Spinal cord (tissue), 9 donors: ENCODE measurements at regions not wholly inside any gene's neighbourhood (a gene's known extent, or its start where the extent isn't known, plus 50 kb on each side); places are given as distances from the start of the nearest gene placed in this dataset.

Source experiments
- DNase-seq, 6 donors: peaks; one replicate each; pipeline versions ENCODE4 v3.0.0 to v3.0.0-alpha.2; 2013 to 2015; ENCODE audit warnings: low spot score in 6 of 6, low read depth in 4 of 6
- H3K27ac ChIP-seq: one replicate; pipeline ENCODE4 v1.5.1; 2013; ENCODE audit warnings: low read depth, low read length, control low read depth
- H3K27me3 ChIP-seq: one replicate; pipeline ENCODE4 v1.6.1; 2013; ENCODE audit warnings: low read length; ENCODE audit not compliant: control insufficient read depth, insufficient read depth
- H3K36me3 ChIP-seq: one replicate; pipeline ENCODE4 v1.6.1; 2013; ENCODE audit warnings: low read length; ENCODE audit not compliant: control insufficient read depth, insufficient read depth
- H3K4me1 ChIP-seq: one replicate; pipeline ENCODE4 v1.6.1; 2013; ENCODE audit warnings: low read length; ENCODE audit not compliant: control insufficient read depth, insufficient read depth
- H3K4me3 ChIP-seq: one replicate; pipeline ENCODE4 v1.5.1; 2013; ENCODE audit warnings: low read depth, low read length, control low read depth
- H3K9me3 ChIP-seq: one replicate; pipeline ENCODE4 v1.6.1; 2013; ENCODE audit warnings: low read length; ENCODE audit not compliant: control insufficient read depth, insufficient read depth
- WGBS: methylation state at CpG from one replicate; pipeline ENCODE4 v1.1.5; 2013; ENCODE audit warnings: missing lambda C conversion rate; ENCODE audit not compliant: insufficient coverage; 5-methylcytosine and 5-hydroxymethylcytosine counted together
- donor health status: healthy.

DNA sequence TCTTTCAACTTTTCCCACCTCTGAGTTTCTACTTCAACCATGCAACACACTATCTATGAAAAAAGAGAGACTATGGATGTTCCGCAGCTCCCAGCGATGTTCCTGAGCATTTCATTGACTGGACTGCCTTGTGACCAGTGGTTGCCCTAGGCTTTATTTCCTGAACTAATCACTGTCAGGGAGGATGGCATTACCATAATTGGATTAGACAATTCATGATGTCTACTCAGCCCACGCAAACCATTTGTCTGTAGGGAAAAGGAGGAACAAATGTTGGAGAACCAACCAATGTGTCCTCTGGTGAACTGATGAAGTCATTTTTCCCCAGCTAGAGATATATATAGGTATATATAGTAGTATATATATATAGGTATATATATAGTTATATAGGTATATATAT is 229.3 kb upstream of the MCTP2 start:
- H3K36me3 ChIP-seq, result no peaks in the 10 kb centered on the region
- H3K27ac ChIP-seq, result no peak overlapping the region
- no peak for DNase-seq
- no peaks in the 10 kb centered on the region for H3K4me1 ChIP-seq
- H3K9me3 ChIP-seq, result no peaks in the 10 kb centered on the region
- no peaks in the 10 kb centered on the region for H3K27me3 ChIP-seq
- WGBS, result 93% methylated on average over 2 of the region's 3 CpGs
- no peak overlapping the region for H3K4me3 ChIP-seq

DNA sequence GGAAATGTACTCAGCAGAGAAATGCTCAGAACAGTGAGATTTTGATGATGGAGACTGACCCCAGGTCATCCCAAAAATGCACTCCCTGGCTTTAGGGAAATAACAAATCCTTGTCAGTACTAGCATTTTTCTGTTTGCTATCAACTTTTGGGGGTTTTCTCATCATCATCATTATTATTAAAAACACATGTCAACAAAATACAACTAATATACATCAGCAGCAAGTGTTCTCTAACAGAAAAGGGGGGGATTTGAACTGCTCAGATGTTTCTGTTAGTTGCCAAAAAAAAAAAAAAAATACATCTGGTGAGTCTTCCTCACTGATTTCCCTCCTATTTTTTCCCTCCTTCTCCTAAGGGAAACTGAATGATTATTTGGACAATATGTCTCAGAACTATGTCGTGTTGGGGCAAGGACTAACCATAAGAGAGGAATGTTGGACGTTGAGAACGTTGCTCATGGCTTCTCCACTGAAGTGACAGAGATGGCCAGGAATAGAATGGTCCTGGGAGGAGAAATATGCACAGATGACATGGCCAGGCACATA is 230.0 kb upstream of the MCTP2 start:
- 90% methylated on average over 3 of the region's 3 CpGs for WGBS
- Histone ChIP-seq H3K27me3 (no peaks in the 10 kb centered on the region), H3K9me3 (no peaks in the 10 kb centered on the region), H3K4me3 (no peak overlapping the region), H3K36me3 (no peaks in the 10 kb centered on the region), H3K4me1 (no peaks in the 10 kb centered on the region), H3K27ac (no peak overlapping the region)
- DNase-seq, result no peak

DNA sequence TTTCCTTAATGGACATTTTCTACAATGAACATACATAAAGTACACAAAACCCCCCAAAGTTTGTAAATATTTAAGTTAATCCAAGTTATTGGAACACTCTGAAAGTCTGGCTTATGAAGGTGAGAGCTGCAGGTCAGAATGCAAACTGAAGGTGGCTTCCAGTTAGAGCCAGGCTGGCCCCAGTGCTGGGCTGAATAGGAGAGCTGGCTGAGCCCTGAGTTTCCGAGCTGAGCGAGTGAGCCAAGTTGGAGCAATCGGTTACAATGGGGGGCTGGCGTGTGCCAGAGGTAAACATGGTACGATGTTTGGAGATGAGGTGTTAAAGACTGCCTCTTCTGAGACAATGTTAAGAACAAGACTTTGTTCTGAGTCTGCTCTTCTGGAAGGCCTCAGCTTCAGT is 230.8 kb upstream of the MCTP2 start:
- no peaks in the 10 kb centered on the region for H3K36me3 ChIP-seq
- no peak for DNase-seq
- no peaks in the 10 kb centered on the region for H3K4me1 ChIP-seq
- H3K9me3 ChIP-seq, result no peaks in the 10 kb centered on the region
- 58% methylated on average over 5 of the region's 5 CpGs for WGBS
- no peaks in the 10 kb centered on the region for H3K27me3 ChIP-seq
- no peak overlapping the region for H3K4me3 ChIP-seq
- no peak overlapping the region for H3K27ac ChIP-seq

DNA sequence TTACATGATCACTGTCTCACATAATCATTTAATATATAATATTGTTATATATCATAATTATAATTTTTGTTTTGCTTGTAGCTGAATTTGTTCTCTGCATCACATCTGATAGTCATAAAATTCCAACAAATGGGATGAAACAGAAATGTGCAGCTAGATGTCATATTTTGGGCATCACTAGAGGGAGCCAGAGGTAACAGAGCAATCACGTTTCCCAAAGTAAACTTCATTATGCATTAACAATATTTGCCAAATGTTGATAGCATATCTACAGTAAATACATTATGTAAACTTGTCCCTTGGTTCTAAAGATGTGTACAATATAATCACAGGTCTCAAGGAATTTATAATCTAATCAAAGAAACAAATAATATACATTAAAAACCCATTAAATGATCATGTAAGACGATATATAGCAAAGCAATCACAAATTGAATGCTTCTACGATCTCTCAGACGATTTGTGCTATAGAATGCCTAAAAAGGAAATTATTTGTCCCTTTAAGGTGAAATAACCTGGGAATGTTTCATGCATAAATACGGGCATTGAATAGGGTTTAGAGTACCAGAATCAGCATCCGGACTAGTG is 234.2 kb upstream of the MCTP2 start:
- H3K4me3 ChIP-seq, result no peak overlapping the region
- no peaks in the 10 kb centered on the region for H3K36me3 ChIP-seq
- H3K9me3 ChIP-seq, result no peaks in the 10 kb centered on the region
- WGBS, result 90% methylated on average over 2 of the region's 6 CpGs
- peak in 2 of 6 donors; percentile 51 to 64 for DNase-seq
- H3K27me3 ChIP-seq, result no peaks in the 10 kb centered on the region
- H3K27ac ChIP-seq, result no peak overlapping the region
- no peaks in the 10 kb centered on the region for H3K4me1 ChIP-seq

DNA sequence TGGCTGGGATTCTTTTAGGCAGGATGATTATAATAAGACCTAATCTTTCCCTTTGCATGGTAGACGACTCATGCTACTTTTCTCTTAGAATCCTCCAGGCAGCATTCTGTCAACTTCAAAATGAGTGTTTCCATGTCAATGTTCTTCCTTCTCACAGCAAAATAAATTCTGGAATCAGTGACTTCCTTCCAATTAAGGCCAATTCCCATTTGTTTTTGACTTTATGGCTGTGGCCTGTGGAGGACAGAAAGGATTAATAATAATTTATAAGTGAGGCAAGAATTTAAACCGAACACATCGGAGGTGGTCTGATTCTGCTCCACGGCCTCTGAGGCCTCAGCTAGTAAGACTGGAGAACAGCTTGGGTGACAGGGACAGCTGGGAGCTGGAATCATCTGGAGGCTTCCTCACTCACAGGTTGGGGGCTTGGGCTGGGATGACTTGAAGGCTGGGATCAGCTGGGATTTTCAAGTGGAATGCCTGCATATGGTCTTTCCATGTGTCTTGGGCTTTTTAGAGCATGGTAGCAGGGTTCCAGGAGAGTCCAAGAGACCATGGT is 241.8 kb upstream of the MCTP2 start:
- DNase-seq, result no peak
- H3K4me1 ChIP-seq, result no peaks in the 10 kb centered on the region
- H3K27me3 ChIP-seq, result no peaks in the 10 kb centered on the region
- no peaks in the 10 kb centered on the region for H3K36me3 ChIP-seq
- no peak overlapping the region for H3K27ac ChIP-seq
- peaks cover 1% of the 10 kb centered on the region for H3K9me3 ChIP-seq
- WGBS, result 70% methylated on average over 4 of the region's 4 CpGs
- no peak overlapping the region for H3K4me3 ChIP-seq

DNA sequence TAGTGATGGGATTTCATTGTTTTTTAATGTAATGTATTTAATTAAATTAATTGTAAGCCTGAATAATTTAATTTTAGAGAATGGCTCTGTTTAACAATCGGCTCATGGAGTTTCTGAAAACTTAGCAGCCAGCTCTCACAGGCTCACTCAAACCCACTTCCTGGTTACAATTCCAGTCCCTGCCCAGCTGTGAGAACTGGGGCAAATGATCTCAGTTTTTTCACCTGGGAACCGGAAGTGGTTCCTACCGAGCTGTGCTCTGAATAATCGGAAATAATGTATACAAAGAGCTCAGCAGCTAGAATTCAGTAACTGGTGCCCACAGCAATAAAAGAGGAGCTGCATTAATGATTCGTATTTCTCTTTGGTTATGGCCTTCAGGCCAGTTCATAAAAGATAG is 244.3 kb upstream of the MCTP2 start:
- no peak overlapping the region for H3K4me3 ChIP-seq
- H3K36me3 ChIP-seq, result no peaks in the 10 kb centered on the region
- no peak overlapping the region for H3K27ac ChIP-seq
- H3K4me1 ChIP-seq, result peaks cover 3% of the 10 kb centered on the region
- no peak for DNase-seq
- H3K9me3 ChIP-seq, result peaks cover 1% of the 10 kb centered on the region
- 73% methylated on average over 3 of the region's 5 CpGs for WGBS
- H3K27me3 ChIP-seq, result no peaks in the 10 kb centered on the region

DNA sequence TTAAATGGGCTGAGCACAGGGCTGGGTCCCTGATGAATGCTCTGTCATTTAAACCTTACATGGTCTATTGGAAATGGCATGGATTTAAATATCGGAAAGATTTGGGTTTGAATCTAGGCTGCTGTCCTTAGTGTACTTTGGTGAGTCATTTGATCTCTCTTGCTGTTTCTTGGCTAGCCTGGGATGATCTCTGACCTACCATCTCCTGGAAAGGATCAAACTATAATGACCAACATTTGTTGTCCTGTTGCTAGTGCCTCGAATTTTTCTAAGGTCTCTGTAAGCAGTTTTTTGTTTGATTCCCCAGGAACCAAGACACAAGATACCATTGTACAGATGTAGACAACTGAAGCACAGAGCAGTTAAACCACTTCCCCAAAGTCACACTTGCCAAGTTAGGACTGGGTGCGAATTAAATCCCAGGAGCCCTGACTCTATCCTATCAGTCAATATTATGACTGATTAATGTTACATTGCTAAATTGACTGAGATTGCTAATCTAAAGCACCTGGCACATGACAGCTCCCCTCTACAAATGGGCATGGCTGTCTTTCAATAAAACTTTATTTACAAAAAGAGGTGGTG is 244.9 kb upstream of the MCTP2 start:
- no peak for DNase-seq
- Histone ChIP-seq H3K27ac (no peak overlapping the region), H3K36me3 (no peaks in the 10 kb centered on the region), H3K4me3 (no peak overlapping the region), H3K9me3 (no peaks in the 10 kb centered on the region), H3K4me1 (peaks cover 5% of the 10 kb centered on the region), H3K27me3 (no peaks in the 10 kb centered on the region)
- 88% methylated on average over 1 of the region's 3 CpGs for WGBS

DNA sequence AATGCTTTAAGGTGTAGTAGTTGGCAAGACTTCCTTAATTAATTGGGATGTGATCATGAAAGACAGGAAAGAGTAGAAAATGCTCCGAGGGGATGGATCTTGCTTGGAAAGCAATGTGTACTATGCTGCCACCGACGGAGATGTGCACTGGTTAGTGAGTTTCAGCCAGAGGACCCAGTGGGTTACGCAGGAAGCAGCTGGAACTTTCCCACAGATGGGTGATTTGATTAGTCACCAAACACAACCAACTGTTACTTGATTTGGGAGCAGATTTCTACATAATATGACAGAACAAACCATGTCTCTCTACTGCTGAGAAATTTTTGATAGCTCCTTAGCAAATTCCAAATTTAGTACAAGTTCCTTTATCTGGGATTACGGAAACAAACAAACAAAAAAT is 245.4 kb upstream of the MCTP2 start:
- no peak overlapping the region for H3K27ac ChIP-seq
- peaks cover 5% of the 10 kb centered on the region for H3K4me1 ChIP-seq
- no peaks in the 10 kb centered on the region for H3K36me3 ChIP-seq
- H3K4me3 ChIP-seq, result no peak overlapping the region
- WGBS, result 66% methylated on average over 3 of the region's 5 CpGs
- no peaks in the 10 kb centered on the region for H3K27me3 ChIP-seq
- peak in 1 of 6 donors; percentile 54 for DNase-seq
- no peaks in the 10 kb centered on the region for H3K9me3 ChIP-seq

DNA sequence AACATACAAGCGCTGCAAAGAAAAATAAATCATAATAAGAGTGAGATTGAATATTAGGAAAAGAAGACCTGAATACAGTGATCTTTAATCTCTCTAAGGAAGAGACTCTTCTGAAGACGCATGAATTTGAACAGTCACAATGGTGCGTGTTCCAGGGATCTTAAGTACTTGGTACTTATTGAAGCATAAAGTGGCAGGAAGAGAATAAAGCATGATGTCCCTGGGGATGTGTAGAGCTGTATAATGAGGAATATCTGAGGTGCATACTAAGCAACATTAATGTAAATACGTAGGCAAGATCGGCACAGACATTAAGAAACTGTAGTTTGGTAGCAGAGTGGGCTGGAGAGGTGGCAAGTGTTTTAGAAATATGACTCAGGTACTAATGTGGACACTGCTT is 246.2 kb upstream of the MCTP2 start:
- H3K27ac ChIP-seq, result no peak overlapping the region
- no peaks in the 10 kb centered on the region for H3K9me3 ChIP-seq
- DNase-seq, result peak in 1 of 6 donors; percentile 60
- WGBS, result 50% methylated on average over 4 of the region's 5 CpGs
- no peaks in the 10 kb centered on the region for H3K36me3 ChIP-seq
- H3K27me3 ChIP-seq, result no peaks in the 10 kb centered on the region
- peaks cover 5% of the 10 kb centered on the region for H3K4me1 ChIP-seq
- H3K4me3 ChIP-seq, result no peak overlapping the region

DNA sequence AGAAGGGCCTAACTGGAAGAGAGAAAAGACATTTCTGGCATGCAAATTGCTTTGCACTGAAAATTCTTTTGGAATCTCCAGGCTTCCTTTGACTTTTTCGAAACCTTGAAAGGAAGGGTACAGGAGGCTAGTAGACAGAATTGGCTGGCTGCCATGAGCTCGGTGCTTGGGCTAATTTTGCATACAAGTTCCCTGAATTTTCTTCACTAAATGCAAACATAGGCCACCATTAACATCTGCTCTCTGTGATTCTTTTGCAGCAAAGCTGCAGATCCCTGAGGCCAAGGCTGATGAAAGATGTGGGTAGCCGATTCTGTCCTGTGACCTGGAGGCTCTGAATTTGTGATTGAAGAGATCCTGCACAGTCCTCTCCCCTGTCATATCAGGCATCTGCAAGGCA is 247.8 kb upstream of the MCTP2 start:
- Histone ChIP-seq H3K4me3 (no peak overlapping the region), H3K4me1 (peaks cover 5% of the 10 kb centered on the region), H3K36me3 (no peaks in the 10 kb centered on the region), H3K9me3 (no peaks in the 10 kb centered on the region), H3K27ac (no peak overlapping the region), H3K27me3 (no peaks in the 10 kb centered on the region)
- 17% methylated on average over 2 of the region's 3 CpGs for WGBS
- peak in 2 of 6 donors; percentile 65 to 82 for DNase-seq
